Chondrocyte (in vitro differentiated cells): ENCODE measurements at regions not wholly inside any gene's neighbourhood (a gene's known extent, or its start where the extent isn't known, plus 50 kb on each side); places are given as distances from the start of the nearest gene placed in this dataset.

ENCODE experiments used
- DNase-seq: peaks from one replicate; pipeline ENCODE4 v3.0.0; 2021; ENCODE audit warnings: mixed read lengths, low spot score
- H3K27ac Mint-ChIP-seq: one replicate; pipeline ENCODE4 v1.8.0; 2021; ENCODE audit warnings: mild to moderate bottlenecking, moderate library complexity, mixed read lengths; ENCODE audit not compliant: unreplicated experiment
- H3K27me3 Mint-ChIP-seq: 2 replicates; pipeline ENCODE4 v1.8.0; 2021; ENCODE audit warnings: low read depth, mixed read lengths
- H3K36me3 Mint-ChIP-seq: 2 replicates; pipeline ENCODE4 v1.8.0; 2021; ENCODE audit warnings: low read depth, mixed read lengths
- H3K4me1 Mint-ChIP-seq: 2 replicates; pipeline ENCODE4 v1.8.0; 2021; ENCODE audit warnings: low read depth, mild to moderate bottlenecking, mixed read lengths
- H3K4me3 Mint-ChIP-seq: one replicate; pipeline ENCODE4 v1.8.0; 2021; ENCODE audit warnings: mild to moderate bottlenecking, moderate library complexity, mixed read lengths; ENCODE audit not compliant: unreplicated experiment
- H3K9me3 Mint-ChIP-seq: 2 replicates; pipeline ENCODE4 v1.8.0; 2021; ENCODE audit warnings: low read depth, mixed read lengths
- CTCF ChIP-seq: fragments of 200-600 bp; sonication (generic); IDR thresholded peaks from 2 replicates; pipeline ENCODE4 v1.5.0; 2021; ENCODE audit warnings: antibody characterized with exemption, mild to moderate bottlenecking, moderate library complexity

DNA sequence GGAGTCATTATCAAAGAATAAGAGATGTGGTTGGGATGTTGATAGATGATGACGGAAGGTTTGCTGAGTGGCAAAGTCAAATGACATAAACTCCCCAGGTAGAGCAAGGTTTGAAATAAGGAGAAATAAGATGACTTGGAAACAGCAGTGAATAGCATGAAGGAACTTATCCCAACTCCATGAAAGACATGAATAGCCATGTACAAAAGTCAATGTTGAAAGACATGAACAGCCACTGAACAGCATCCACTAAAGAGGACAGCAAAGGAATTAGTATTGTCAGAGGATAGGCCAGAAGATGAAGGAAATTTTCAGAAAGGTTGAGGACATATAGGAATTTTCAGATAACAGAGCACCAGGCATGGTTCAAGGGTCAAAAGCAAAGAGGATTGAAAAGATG lies 286.0 kb upstream of the FBXL7 start:
- DNase-seq, result no peak
- Mint-ChIP-seq H3K36me3 (no peaks in the 10 kb centered on the region), H3K27me3 (peaks cover 6% of the 10 kb centered on the region), H3K9me3 (no peaks in the 10 kb centered on the region), H3K4me1 (no peaks in the 10 kb centered on the region), H3K4me3 (no peak overlapping the region), H3K27ac (no peak overlapping the region)
- TF ChIP-seq CTCF, result no peak

- H3K4me1 Mint-ChIP-seq, result peaks cover 4% of the 10 kb centered on the region
- no peaks in the 10 kb centered on the region for H3K36me3 Mint-ChIP-seq
- H3K9me3 Mint-ChIP-seq, result peaks cover 3% of the 10 kb centered on the region
- peaks cover 17% of the 10 kb centered on the region for H3K27me3 Mint-ChIP-seq
- H3K27ac Mint-ChIP-seq, result no peak overlapping the region
- TF ChIP-seq CTCF, result no peak
- H3K4me3 Mint-ChIP-seq, result no peak overlapping the region
- no peak for DNase-seq
These were observed 290.8 kb upstream of the FBXL7 start for GRCh38 chr5:15209053-15209762.

GRCh38 chr5:15206133-15206532 lies 293.8 kb upstream of the FBXL7 start:
- Mint-ChIP-seq H3K9me3 (peaks cover 3% of the 10 kb centered on the region), H3K4me3 (no peak overlapping the region), H3K4me1 (peaks cover 4% of the 10 kb centered on the region), H3K36me3 (no peaks in the 10 kb centered on the region), H3K27me3 (peaks cover 24% of the 10 kb centered on the region), H3K27ac (no peak overlapping the region)
- no peak for DNase-seq
- no peak for TF ChIP-seq CTCF

- peaks cover 3% of the 10 kb centered on the region for H3K9me3 Mint-ChIP-seq
These were observed 296.6 kb upstream of the FBXL7 start for GRCh38 chr5:15203376-15203775.

GRCh38 chr5:15191012-15191411 lies 309.0 kb upstream of the FBXL7 start:
- TF ChIP-seq CTCF, result peak; percentile 68
- Mint-ChIP-seq H3K9me3 (peaks cover 2% of the 10 kb centered on the region), H3K27ac (no peak overlapping the region), H3K27me3 (peaks cover 15% of the 10 kb centered on the region), H3K4me1 (no peaks in the 10 kb centered on the region), H3K4me3 (no peak overlapping the region), H3K36me3 (no peaks in the 10 kb centered on the region)
- DNase-seq, result no peak

More at GRCh38 chr5:15203376-15203775, 296.6 kb upstream of the FBXL7 start:
- no peaks in the 10 kb centered on the region for H3K36me3 Mint-ChIP-seq
- no peak for DNase-seq
- H3K27ac Mint-ChIP-seq, result no peak overlapping the region
- H3K27me3 Mint-ChIP-seq, result peaks cover 22% of the 10 kb centered on the region
- no peak for TF ChIP-seq CTCF
- H3K4me1 Mint-ChIP-seq, result no peaks in the 10 kb centered on the region
- H3K4me3 Mint-ChIP-seq, result no peak overlapping the region
